Skeletal muscle satellite cell (primary cell): ENCODE measurements at regions not wholly inside any gene's neighbourhood (a gene's known extent, or its start where the extent isn't known, plus 50 kb on each side); places are given as distances from the start of the nearest gene placed in this dataset.

ENCODE experiments used
- H3K27me3 ChIP-seq: 2 replicates; pipeline ENCODE4 v1.7.0; 2013; ENCODE audit warnings: low read length; ENCODE audit not compliant: control insufficient read depth, insufficient read depth
- H3K36me3 ChIP-seq: 2 replicates; pipeline ENCODE4 v1.7.0; 2013; ENCODE audit warnings: mild to moderate bottlenecking, control low read depth, low read length; ENCODE audit not compliant: insufficient read depth
- H3K4me1 ChIP-seq: 2 replicates; pipeline ENCODE4 v1.7.0; 2013; ENCODE audit warnings: low read length; ENCODE audit not compliant: control insufficient read depth, insufficient read depth
- H3K4me2 ChIP-seq: 2 replicates; pipeline ENCODE4 v1.7.0; 2013; ENCODE audit warnings: mild to moderate bottlenecking, low read length
- H3K4me3 ChIP-seq: 2 replicates; pipeline ENCODE4 v1.7.0; 2013; ENCODE audit warnings: low read length
- H3K9ac ChIP-seq: 2 replicates; pipeline ENCODE4 v1.7.0; 2013; ENCODE audit warnings: mild to moderate bottlenecking, low read depth, low read length, moderate library complexity
- H3K9me3 ChIP-seq: replicated peaks from 2 replicates; pipeline ENCODE4 v1.7.0; 2013; ENCODE audit warnings: mild to moderate bottlenecking, control low read depth, low read length

- Histone ChIP-seq H3K4me3 (no peak overlapping the region), H3K4me1 (no peaks in the 10 kb centered on the region), H3K9ac (no peak overlapping the region), H3K36me3 (no peaks in the 10 kb centered on the region), H3K27me3 (no peaks in the 10 kb centered on the region), H3K4me2 (no peak overlapping the region), H3K9me3 (no peaks in the 10 kb centered on the region)
Observed at GRCh38 chr12:43087195-43088091, 464.6 kb downstream of the ADAMTS20 start.

- Histone ChIP-seq H3K4me1 (no peaks in the 10 kb centered on the region), H3K4me3 (no peak overlapping the region), H3K9ac (no peak overlapping the region), H3K27me3 (no peaks in the 10 kb centered on the region), H3K4me2 (no peak overlapping the region), H3K36me3 (no peaks in the 10 kb centered on the region), H3K9me3 (no peaks in the 10 kb centered on the region)
Observed at GRCh38 chr12:43079476-43079875, 472.5 kb downstream of the ADAMTS20 start.

GRCh38 chr12:43078976-43079375, 473.0 kb downstream of the ADAMTS20 start:
- Histone ChIP-seq H3K4me2 (no peak overlapping the region), H3K36me3 (no peaks in the 10 kb centered on the region), H3K27me3 (no peaks in the 10 kb centered on the region), H3K9ac (no peak overlapping the region), H3K4me3 (no peak overlapping the region), H3K4me1 (no peaks in the 10 kb centered on the region), H3K9me3 (no peaks in the 10 kb centered on the region)

GRCh38 chr12:43072431-43072830, 479.6 kb downstream of the ADAMTS20 start:
- H3K9ac ChIP-seq: no peak overlapping the region
- H3K9me3 ChIP-seq: no peaks in the 10 kb centered on the region
- H3K4me1 ChIP-seq: no peaks in the 10 kb centered on the region

GRCh38 chr12:43069768-43070221, 480.2 kb upstream of the PRICKLE1 start:
- no peaks in the 10 kb centered on the region for H3K27me3 ChIP-seq
- no peak overlapping the region for H3K9ac ChIP-seq
- no peaks in the 10 kb centered on the region for H3K9me3 ChIP-seq
- H3K4me1 ChIP-seq: no peaks in the 10 kb centered on the region
- H3K36me3 ChIP-seq: no peaks in the 10 kb centered on the region
- H3K4me2 ChIP-seq: no peak overlapping the region
- H3K4me3 ChIP-seq: no peak overlapping the region

More at GRCh38 chr12:43072431-43072830, 479.6 kb downstream of the ADAMTS20 start:
- no peaks in the 10 kb centered on the region for H3K27me3 ChIP-seq
- H3K4me2 ChIP-seq: no peak overlapping the region
- no peaks in the 10 kb centered on the region for H3K36me3 ChIP-seq
- H3K4me3 ChIP-seq: no peak overlapping the region

GRCh38 chr12:43066471-43066870, 476.9 kb upstream of the PRICKLE1 start:
- H3K27me3 ChIP-seq: no peaks in the 10 kb centered on the region
- no peak overlapping the region for H3K4me3 ChIP-seq
- no peak overlapping the region for H3K4me2 ChIP-seq
- peaks cover 8% of the 10 kb centered on the region for H3K4me1 ChIP-seq
- no peaks in the 10 kb centered on the region for H3K36me3 ChIP-seq
- no peaks in the 10 kb centered on the region for H3K9me3 ChIP-seq
- no peak overlapping the region for H3K9ac ChIP-seq

GRCh38 chr12:43063650-43064049, 474.1 kb upstream of the PRICKLE1 start:
- H3K9ac ChIP-seq: no peak overlapping the region
- no peak overlapping the region for H3K4me3 ChIP-seq
- H3K4me2 ChIP-seq: no peak overlapping the region
- no peaks in the 10 kb centered on the region for H3K27me3 ChIP-seq
- no peaks in the 10 kb centered on the region for H3K9me3 ChIP-seq
- H3K4me1 ChIP-seq: peaks cover 8% of the 10 kb centered on the region
- H3K36me3 ChIP-seq: no peaks in the 10 kb centered on the region

- Histone ChIP-seq H3K9me3 (no peaks in the 10 kb centered on the region), H3K36me3 (no peaks in the 10 kb centered on the region), H3K4me3 (no peak overlapping the region), H3K27me3 (no peaks in the 10 kb centered on the region), H3K9ac (no peak overlapping the region), H3K4me2 (no peak overlapping the region), H3K4me1 (peaks cover 8% of the 10 kb centered on the region)
Observed at GRCh38 chr12:43062201-43062895, 472.8 kb upstream of the PRICKLE1 start.

GRCh38 chr12:43060742-43061141, 471.2 kb upstream of the PRICKLE1 start:
- no peak overlapping the region for H3K4me2 ChIP-seq
- H3K36me3 ChIP-seq: no peaks in the 10 kb centered on the region
- no peak overlapping the region for H3K4me3 ChIP-seq
- peaks cover 8% of the 10 kb centered on the region for H3K4me1 ChIP-seq
- H3K27me3 ChIP-seq: no peaks in the 10 kb centered on the region
- no peaks in the 10 kb centered on the region for H3K9me3 ChIP-seq
- H3K9ac ChIP-seq: no peak overlapping the region

- Histone ChIP-seq H3K4me3 (no peak overlapping the region), H3K4me2 (no peak overlapping the region), H3K36me3 (no peaks in the 10 kb centered on the region), H3K9ac (no peak overlapping the region), H3K4me1 (peaks cover 5% of the 10 kb centered on the region), H3K9me3 (no peaks in the 10 kb centered on the region), H3K27me3 (no peaks in the 10 kb centered on the region)
Observed at GRCh38 chr12:43058616-43059015, 469.1 kb upstream of the PRICKLE1 start.

GRCh38 chr12:43057566-43057965, 468.0 kb upstream of the PRICKLE1 start:
- Histone ChIP-seq H3K27me3 (no peaks in the 10 kb centered on the region), H3K36me3 (no peaks in the 10 kb centered on the region), H3K4me1 (no peaks in the 10 kb centered on the region), H3K4me2 (no peak overlapping the region), H3K9ac (no peak overlapping the region), H3K9me3 (no peaks in the 10 kb centered on the region), H3K4me3 (no peak overlapping the region)
